ENCODE measurements at regions not wholly inside any gene's neighbourhood (a gene's known extent, or its start where the extent isn't known, plus 50 kb on each side); places are given as distances from the start of the nearest gene placed in this dataset.

DNA sequence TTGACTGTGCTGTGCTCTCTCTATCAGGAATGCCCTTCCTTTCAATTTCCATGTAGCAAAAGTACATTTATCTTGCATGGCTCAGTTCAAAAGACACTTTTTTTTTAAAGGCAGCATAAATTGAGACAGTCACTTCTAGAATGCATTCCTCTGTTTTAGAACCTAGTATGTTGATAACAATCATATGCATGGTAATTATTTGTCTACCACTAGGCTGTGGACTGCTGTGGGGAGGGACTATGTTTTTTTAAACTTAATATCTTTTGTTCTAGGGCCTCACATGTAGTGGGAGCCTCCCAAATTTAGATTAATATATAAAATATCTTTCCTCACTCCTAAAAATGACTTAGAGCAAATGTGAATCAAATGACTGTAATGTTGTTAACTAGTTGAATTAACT lies 269.9 kb downstream of the MEIS1 start:
- Histone ChIP-seq H3K9me2 (replicated peaks; ENCODE audit: control insufficient read depth, low read length) (no peaks in the 10 kb centered on the region), H3K27me3 (ENCODE audit: control insufficient read depth, low read length) (no peaks in the 10 kb centered on the region)
- TF ChIP-seq EZH2phosphoT487 (IDR thresholded peaks at IDR 0.05; ENCODE audit: borderline replicate concordance, low read length), result no peak
- no peak for TF ChIP-seq CTCF (IDR thresholded peaks at IDR 0.05; ENCODE audit: low read depth, low read length, poor library complexity, severe bottlenecking)

GRCh38 chr2:66714610-66715009 lies 279.7 kb downstream of the MEIS1 start:
- Histone ChIP-seq H3F3A (ENCODE audit: control insufficient read depth, insufficient read depth) (no peaks in the 10 kb centered on the region), H3K27ac (ENCODE audit: low read depth, low read length) (no peak overlapping the region), H3K9me3 (ENCODE audit: control insufficient read depth, insufficient read depth, low read length) (no peaks in the 10 kb centered on the region), H3K4me2 (ENCODE audit: low read length) (no peak overlapping the region), H3K4me1 (ENCODE audit: control insufficient read depth, low read length) (no peaks in the 10 kb centered on the region), H3K9me2 (replicated peaks; ENCODE audit: control insufficient read depth, low read length) (no peaks in the 10 kb centered on the region), H4K20me1 (ENCODE audit: control insufficient read depth, insufficient read depth, low read depth, low read length) (no peaks in the 10 kb centered on the region), H3K4me3 (ENCODE audit: low read length) (no peak overlapping the region), H3K36me3 (ENCODE audit: control insufficient read depth, low read length) (no peaks in the 10 kb centered on the region), H3K27me3 (ENCODE audit: control insufficient read depth, low read length) (0 out of 2 replicates have a peak, but pooled peaks cover 2% of the 10 kb centered on the region), H3K79me2 (ENCODE audit: control insufficient read depth, low read length) (no peaks in the 10 kb centered on the region)
- TF ChIP-seq EZH2phosphoT487 (IDR thresholded peaks at IDR 0.05; ENCODE audit: borderline replicate concordance, low read length), result no peak
- no peak for TF ChIP-seq CTCF (IDR thresholded peaks at IDR 0.05; ENCODE audit: low read depth, low read length, poor library complexity, severe bottlenecking)

More for the DNA sequence above, 269.9 kb downstream of the MEIS1 start:
- Histone ChIP-seq H3K4me3 (ENCODE audit: low read length) (no peak overlapping the region), H3K36me3 (ENCODE audit: control insufficient read depth, low read length) (no peaks in the 10 kb centered on the region), H3K9me3 (ENCODE audit: control insufficient read depth, insufficient read depth, low read length) (no peaks in the 10 kb centered on the region), H3F3A (ENCODE audit: control insufficient read depth, insufficient read depth) (no peaks in the 10 kb centered on the region), H3K4me1 (ENCODE audit: control insufficient read depth, low read length) (no peaks in the 10 kb centered on the region), H4K20me1 (ENCODE audit: control insufficient read depth, insufficient read depth, low read depth, low read length) (no peaks in the 10 kb centered on the region), H3K27ac (ENCODE audit: low read depth, low read length) (no peak overlapping the region), H3K79me2 (ENCODE audit: control insufficient read depth, low read length) (no peaks in the 10 kb centered on the region), H3K4me2 (ENCODE audit: low read length) (no peak overlapping the region)

- H3K27ac ChIP-seq (ENCODE audit: low read depth, low read length), result no peak overlapping the region
- no peaks in the 10 kb centered on the region for H3K27me3 ChIP-seq (ENCODE audit: control insufficient read depth, low read length)
- H3K36me3 ChIP-seq (ENCODE audit: control insufficient read depth, low read length), result no peaks in the 10 kb centered on the region
- no peaks in the 10 kb centered on the region for H3K9me3 ChIP-seq (ENCODE audit: control insufficient read depth, insufficient read depth, low read length)
- no peaks in the 10 kb centered on the region for H4K20me1 ChIP-seq (ENCODE audit: control insufficient read depth, insufficient read depth, low read depth, low read length)
- H3K4me3 ChIP-seq (ENCODE audit: low read length), result no peak overlapping the region
- no peaks in the 10 kb centered on the region for H3K79me2 ChIP-seq (ENCODE audit: control insufficient read depth, low read length)
- H3K9me2 ChIP-seq (replicated peaks; ENCODE audit: control insufficient read depth, low read length), result no peaks in the 10 kb centered on the region
- no peaks in the 10 kb centered on the region for H3F3A ChIP-seq (ENCODE audit: control insufficient read depth, insufficient read depth)
- no peak for TF ChIP-seq CTCF (IDR thresholded peaks at IDR 0.05; ENCODE audit: low read depth, low read length, poor library complexity, severe bottlenecking)
- TF ChIP-seq EZH2phosphoT487 (IDR thresholded peaks at IDR 0.05; ENCODE audit: borderline replicate concordance, low read length), result no peak
- H3K4me2 ChIP-seq (ENCODE audit: low read length), result no peak overlapping the region
- 0 out of 2 replicates have a peak, but pooled peaks cover 3% of the 10 kb centered on the region for H3K4me1 ChIP-seq (ENCODE audit: control insufficient read depth, low read length)
Measured at GRCh38 chr2:66717218-66717905, 282.4 kb downstream of the MEIS1 start.
